ENCODE measurements at regions not wholly inside any gene's neighbourhood (a gene's known extent, or its start where the extent isn't known, plus 50 kb on each side); places are given as distances from the start of the nearest gene placed in this dataset.

GRCh38 chr4:157582141-157582540 is 361.6 kb downstream of the GRIA2 start:
- no peak for DNase-seq (ENCODE audit: low read depth)
- H3K4me3 ChIP-seq (ENCODE audit: low read depth, low read length): no peak overlapping the region
- TF ChIP-seq CTCF (IDR thresholded peaks at IDR 0.05; ENCODE audit: insufficient read depth, low read length): no peak

- no peak for TF ChIP-seq CTCF (IDR thresholded peaks at IDR 0.05; ENCODE audit: insufficient read depth, low read length)
- no peak for DNase-seq (ENCODE audit: low read depth)
- H3K4me3 ChIP-seq (ENCODE audit: low read depth, low read length): no peak overlapping the region
Measured at GRCh38 chr4:157576671-157577217, 356.2 kb downstream of the GRIA2 start.

GRCh38 chr4:157575339-157575738 is 354.8 kb downstream of the GRIA2 start:
- no peak for DNase-seq (ENCODE audit: low read depth)
- no peak overlapping the region for H3K4me3 ChIP-seq (ENCODE audit: low read depth, low read length)
- no peak for TF ChIP-seq CTCF (IDR thresholded peaks at IDR 0.05; ENCODE audit: insufficient read depth, low read length)

GRCh38 chr4:157574606-157575005 is 354.1 kb downstream of the GRIA2 start:
- no peak for TF ChIP-seq CTCF (IDR thresholded peaks at IDR 0.05; ENCODE audit: insufficient read depth, low read length)
- no peak overlapping the region for H3K4me3 ChIP-seq (ENCODE audit: low read depth, low read length)
- no peak for DNase-seq (ENCODE audit: low read depth)

GRCh38 chr4:157572951-157573350 is 352.4 kb downstream of the GRIA2 start:
- no peak for TF ChIP-seq CTCF (IDR thresholded peaks at IDR 0.05; ENCODE audit: insufficient read depth, low read length)
- no peak overlapping the region for H3K4me3 ChIP-seq (ENCODE audit: low read depth, low read length)
- DNase-seq (ENCODE audit: low read depth): no peak

- H3K4me3 ChIP-seq (ENCODE audit: low read depth, low read length): no peak overlapping the region
- no peak for TF ChIP-seq CTCF (IDR thresholded peaks at IDR 0.05; ENCODE audit: insufficient read depth, low read length)
- DNase-seq (ENCODE audit: low read depth): no peak
Measured at GRCh38 chr4:157572284-157572683, 351.8 kb downstream of the GRIA2 start.

- no peak for TF ChIP-seq CTCF (IDR thresholded peaks at IDR 0.05; ENCODE audit: insufficient read depth, low read length)
- DNase-seq (ENCODE audit: low read depth): no peak
- no peak overlapping the region for H3K4me3 ChIP-seq (ENCODE audit: low read depth, low read length)
Measured at GRCh38 chr4:157564771-157565170, 344.2 kb downstream of the GRIA2 start.

Data from fibroblast of the aortic adventitia (primary cell).